Aorta (tissue), 5 donors: ENCODE measurements at regions not wholly inside any gene's neighbourhood (a gene's known extent, or its start where the extent isn't known, plus 50 kb on each side); places are given as distances from the start of the nearest gene placed in this dataset.

Source experiments
- ATAC-seq: fragments of 200-7000 bp; cut with Tn5 transposase; one replicate; pipeline ENCODE4 v1.9.1; 2022; ENCODE audit warnings: moderate library complexity; ENCODE audit not compliant: low FRiP score
- DNase-seq, 2 donors: peaks; one replicate each; pipeline ENCODE4 v3.0.0-alpha.2; 2020
- H3K27ac ChIP-seq, 2 donors: one replicate each; pipeline ENCODE4 v1.5.1; 2013; ENCODE audit warnings: low read length in 2 of 2, mild to moderate bottlenecking in 2 of 2, moderate library complexity in 2 of 2, control low read depth in 1 of 2, inconsistent platforms in 1 of 2, low read depth in 1 of 2
- H3K27me3 ChIP-seq, 2 donors: one replicate each; pipeline ENCODE4 v1.6.1; 2013; ENCODE audit warnings: control low read depth in 1 of 2, low read length in 1 of 2, mild to moderate bottlenecking in 1 of 2, moderate library complexity in 1 of 2; ENCODE audit not compliant: insufficient read depth in 2 of 2, control insufficient read depth in 1 of 2
- H3K36me3 ChIP-seq, 2 donors: one replicate each; pipeline ENCODE4 v1.6.1; 2013; ENCODE audit warnings: control low read depth in 1 of 2, low read length in 1 of 2, mild to moderate bottlenecking in 1 of 2; ENCODE audit not compliant: insufficient read depth in 2 of 2, control insufficient read depth in 1 of 2
- H3K4me1 ChIP-seq, 2 donors: one replicate each; pipeline ENCODE4 v1.6.1; 2013; ENCODE audit warnings: low read length in 2 of 2, control low read depth in 1 of 2, mild to moderate bottlenecking in 1 of 2, moderate library complexity in 1 of 2; ENCODE audit not compliant: insufficient read depth in 2 of 2, control insufficient read depth in 1 of 2
- H3K4me3 ChIP-seq, 2 donors: one replicate each; pipeline ENCODE4 v1.5.1; 2013; ENCODE audit warnings: low read length in 2 of 2, control low read depth in 1 of 2, mild to moderate bottlenecking in 1 of 2
- H3K9me3 ChIP-seq: one replicate; pipeline ENCODE4 v1.6.1; 2013; ENCODE audit warnings: mild to moderate bottlenecking, low read length; ENCODE audit not compliant: control insufficient read depth
- WGBS, 2 donors: extraction: QIAGEN DNeasy Blood & Tissue Kit; methylation state at CpG; one replicate each; pipeline ENCODE4 v1.1.7; 2013; 5-methylcytosine and 5-hydroxymethylcytosine counted together
- intact Hi-C, 2 donors: fragments of 100-400 bp; cut with DNase I; formaldehyde crosslinking; loops; one replicate each; pipeline versions ENCODE4 v1.14.2 to v1.15.0; 2022
- donor health status: healthy with polysubstance abuse.
- donor health status: Bipolar disorder and iron deficiency.
- donor health status: DM: no; HTN: no; CAD: no.
- donor health status: DM: no; HTN: no; CAD: no.
- donor health status: DM: yes; HTN: yes; CAD: no.

DNA sequence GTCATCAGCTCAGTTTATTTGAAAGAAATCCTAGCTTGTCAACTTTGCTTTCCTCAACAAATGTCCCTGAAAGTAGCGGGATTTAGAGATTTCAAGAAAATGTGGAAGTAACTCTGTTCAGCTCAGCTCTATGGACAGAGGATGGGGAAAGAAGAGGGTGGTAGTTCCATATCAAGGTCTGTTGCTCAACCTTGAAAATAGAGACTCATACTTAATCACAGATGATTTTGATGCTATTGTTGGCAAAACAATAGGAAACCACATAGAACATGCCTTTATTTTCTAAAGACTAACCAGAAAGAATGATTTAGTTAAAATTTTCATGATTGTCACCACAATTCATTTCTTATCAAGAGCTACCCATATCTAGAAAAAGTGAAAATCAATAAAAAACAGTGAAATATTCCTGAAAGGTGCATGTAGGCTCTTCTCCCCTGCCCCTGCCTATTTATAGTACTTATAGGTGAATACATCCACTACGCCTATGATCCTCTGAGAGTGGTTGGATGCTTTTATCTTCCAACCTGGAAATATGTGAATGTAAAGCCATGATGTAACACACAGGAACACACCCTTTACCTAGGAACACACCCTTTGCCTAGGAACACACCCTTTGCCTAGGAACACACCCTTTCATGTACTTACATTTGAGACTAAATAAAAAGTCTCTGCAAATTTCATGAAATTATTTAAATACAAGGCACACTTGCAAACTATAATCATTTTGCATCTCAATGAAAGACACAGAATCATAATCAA lies 65.8 kb downstream of the ETAA1 start:
- WGBS, 2 donors, result 96 to 99% methylated on average over 2 of the region's 2 CpGs
- no peak overlapping the region for H3K4me3 ChIP-seq

GRCh38 chr2:67463810-67464209 lies 66.7 kb downstream of the ETAA1 start:
- no peaks in the 10 kb centered on the region for H3K4me1 ChIP-seq
- intact Hi-C loops, result no loop called here
- no peaks in the 10 kb centered on the region for H3K27me3 ChIP-seq
- no peak for DNase-seq
- ATAC-seq, result no peak
- H3K9me3 ChIP-seq, result no peaks in the 10 kb centered on the region
- no peak overlapping the region for H3K4me3 ChIP-seq
- WGBS, 2 donors, result 73 to 74% methylated on average over 5 of the region's 5 CpGs
- H3K27ac ChIP-seq, result no peak overlapping the region
- H3K36me3 ChIP-seq, result no peaks in the 10 kb centered on the region

More for the DNA sequence above, 65.8 kb downstream of the ETAA1 start:
- intact Hi-C loops, result no loop called here
- DNase-seq (no peak), ATAC-seq (no peak)
- H3K4me1 ChIP-seq, result no peaks in the 10 kb centered on the region
- H3K36me3 ChIP-seq, result no peaks in the 10 kb centered on the region
- H3K27me3 ChIP-seq, result no peaks in the 10 kb centered on the region
- H3K9me3 ChIP-seq, result no peaks in the 10 kb centered on the region
- H3K27ac ChIP-seq, result no peak overlapping the region

DNA sequence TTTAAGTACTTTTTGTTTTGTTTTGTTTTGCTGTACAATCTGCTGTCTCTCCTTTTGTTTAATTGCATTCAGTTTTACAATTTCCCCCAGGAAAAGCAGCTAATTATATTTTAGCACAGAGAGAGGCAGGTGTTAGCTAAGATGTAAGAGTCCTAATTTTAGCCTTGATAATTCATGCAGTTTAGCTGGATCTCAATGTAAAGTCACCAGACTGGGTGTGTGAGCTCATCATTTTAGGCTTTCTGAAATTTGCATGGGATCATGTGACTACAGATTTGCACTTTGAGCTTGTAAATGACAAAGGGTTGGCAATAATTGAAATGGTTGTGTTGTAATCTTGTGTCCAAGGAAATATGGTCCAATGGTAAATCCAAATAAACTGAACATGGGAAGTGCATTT lies 68.5 kb downstream of the ETAA1 start:
- H3K27ac ChIP-seq, result no peak overlapping the region
- no peaks in the 10 kb centered on the region for H3K36me3 ChIP-seq
- ATAC-seq (no peak), DNase-seq (no peak)
- H3K4me1 ChIP-seq, result no peaks in the 10 kb centered on the region
- intact Hi-C loops, result no loop called here
- no peaks in the 10 kb centered on the region for H3K27me3 ChIP-seq
- H3K4me3 ChIP-seq, result no peak overlapping the region
- no peaks in the 10 kb centered on the region for H3K9me3 ChIP-seq

GRCh38 chr2:67466734-67467133 lies 69.6 kb downstream of the ETAA1 start:
- WGBS, 2 donors, result 79 to 83% methylated on average over 4 of the region's 4 CpGs
- no peaks in the 10 kb centered on the region for H3K9me3 ChIP-seq
- no peak overlapping the region for H3K4me3 ChIP-seq
- H3K27me3 ChIP-seq, result no peaks in the 10 kb centered on the region
- no peak for DNase-seq
- no peaks in the 10 kb centered on the region for H3K36me3 ChIP-seq
- H3K4me1 ChIP-seq, result no peaks in the 10 kb centered on the region
- ATAC-seq, result no peak
- no peak overlapping the region for H3K27ac ChIP-seq
- intact Hi-C loops, result no loop called here

GRCh38 chr2:67471681-67472080 lies 74.5 kb downstream of the ETAA1 start:
- intact Hi-C loops, result no loop called here
- ATAC-seq (no peak), DNase-seq (no peak)
- Histone ChIP-seq H3K27me3 (no peaks in the 10 kb centered on the region), H3K4me1 (no peaks in the 10 kb centered on the region), H3K27ac (no peak overlapping the region), H3K4me3 (no peak overlapping the region), H3K9me3 (no peaks in the 10 kb centered on the region), H3K36me3 (no peaks in the 10 kb centered on the region)
- 71 to 78% methylated on average over 3 of the region's 3 CpGs for WGBS, 2 donors

- Histone ChIP-seq H3K4me1 (no peaks in the 10 kb centered on the region), H3K9me3 (no peaks in the 10 kb centered on the region), H3K4me3 (no peak overlapping the region), H3K27ac (no peak overlapping the region), H3K36me3 (no peaks in the 10 kb centered on the region), H3K27me3 (no peaks in the 10 kb centered on the region)
- 22 to 25% methylated on average over 9 of the region's 9 CpGs for WGBS, 2 donors
- intact Hi-C loops, result no loop called here
- DNase-seq (no peak), ATAC-seq (peak; percentile 83)
Measured at GRCh38 chr2:67476809-67477790, 80.0 kb downstream of the ETAA1 start.

DNA sequence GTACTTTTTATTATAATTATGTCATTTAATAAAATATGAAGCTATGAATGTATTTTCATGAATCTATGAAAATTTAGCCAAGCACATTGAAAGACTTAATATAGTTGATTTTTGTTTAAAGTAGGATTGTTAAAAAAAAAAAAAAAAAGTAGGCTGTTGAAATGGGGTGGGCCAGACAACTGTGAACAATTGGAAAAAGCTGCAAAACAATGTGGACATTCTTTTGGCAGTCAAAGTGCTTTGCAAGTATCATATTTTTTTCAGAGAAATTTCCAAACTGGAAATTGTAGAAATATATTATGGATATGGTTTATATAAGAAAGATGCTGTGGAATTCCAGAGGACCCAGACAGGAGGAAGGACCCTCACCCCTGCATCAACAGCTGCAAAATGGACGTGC lies 82.1 kb downstream of the ETAA1 start:
- WGBS, 2 donors, result 92 to 95% methylated on average over 1 of the region's 1 CpG
- no peaks in the 10 kb centered on the region for H3K36me3 ChIP-seq
- no peaks in the 10 kb centered on the region for H3K4me1 ChIP-seq
- H3K9me3 ChIP-seq, result no peaks in the 10 kb centered on the region
- ATAC-seq, result no peak
- H3K27ac ChIP-seq, result no peak overlapping the region
- DNase-seq, result no peak
- no peaks in the 10 kb centered on the region for H3K27me3 ChIP-seq
- H3K4me3 ChIP-seq, result no peak overlapping the region
- intact Hi-C loops, result no loop called here

DNA sequence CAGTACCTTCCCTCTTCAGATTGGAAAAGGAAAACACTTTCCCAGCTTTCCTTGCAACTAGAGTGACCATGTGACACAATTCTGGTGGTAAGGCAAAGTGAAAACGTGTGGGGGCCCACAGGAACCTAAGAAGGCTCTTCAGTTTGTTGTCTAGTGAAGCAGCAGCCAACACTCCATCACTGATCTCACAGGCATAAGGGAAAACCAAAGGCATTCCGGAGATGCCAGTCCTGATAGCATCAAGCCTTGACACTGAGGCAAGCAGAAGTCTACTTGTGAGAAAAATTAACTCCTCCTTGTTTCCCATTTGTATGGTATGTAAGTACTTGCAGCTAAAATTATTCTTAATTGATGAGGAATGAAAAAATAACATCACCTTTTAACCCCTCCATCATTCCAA lies 88.3 kb downstream of the ETAA1 start:
- H3K4me1 ChIP-seq, result no peaks in the 10 kb centered on the region
- WGBS, 2 donors, result 44 to 47% methylated on average over 2 of the region's 2 CpGs
- intact Hi-C loops, result no loop called here

More for the DNA sequence above, 88.3 kb downstream of the ETAA1 start:
- H3K36me3 ChIP-seq, result no peaks in the 10 kb centered on the region
- H3K27ac ChIP-seq, result no peak overlapping the region
- H3K27me3 ChIP-seq, result no peaks in the 10 kb centered on the region
- ATAC-seq, result no peak
- DNase-seq, result no peak
- no peaks in the 10 kb centered on the region for H3K9me3 ChIP-seq
- H3K4me3 ChIP-seq, result no peak overlapping the region
